GM18517 (cell line): ENCODE measurements at regions not wholly inside any gene's neighbourhood (a gene's known extent, or its start where the extent isn't known, plus 50 kb on each side); places are given as distances from the start of the nearest gene placed in this dataset.
"Not testable (repeated sequence)": the region's sequence is repeated elsewhere in the genome, so short reads cannot be mapped to it uniquely, and the experiment has no call there.

Experiments
- ATAC-seq: cut with Tn5 transposase; IDR thresholded peaks from one replicate; pipeline ENCODE4 v1.9.1; 2021; ENCODE audit warnings: mild to moderate bottlenecking, moderate library complexity; ENCODE audit not compliant: unreplicated experiment

GRCh38 chr7:35853194-35853593 lies 52.3 kb downstream of the SEPTIN7 start:
- ATAC-seq: not testable (repeated sequence)

- ATAC-seq: no peak
Observed at GRCh38 chr7:35854311-35854710, 53.5 kb downstream of the SEPTIN7 start.

- no peak for ATAC-seq
Observed at GRCh38 chr7:35856175-35856574, 55.3 kb downstream of the SEPTIN7 start.

- no peak for ATAC-seq
Observed at GRCh38 chr7:35860664-35861063, 59.8 kb downstream of the SEPTIN7 start.

- ATAC-seq: no peak
Observed at GRCh38 chr7:35865287-35865686, 64.4 kb downstream of the SEPTIN7 start.

GRCh38 chr7:35866186-35866585 lies 65.3 kb downstream of the SEPTIN7 start:
- no peak for ATAC-seq

- not testable (repeated sequence) for ATAC-seq
Observed at GRCh38 chr7:35869117-35869516, 68.3 kb downstream of the SEPTIN7 start.

GRCh38 chr7:35869810-35870209 lies 69.0 kb downstream of the SEPTIN7 start:
- ATAC-seq: no peak

- ATAC-seq: no peak
Observed at GRCh38 chr7:35871856-35872255, 71.0 kb downstream of the SEPTIN7 start.

GRCh38 chr7:35874886-35875285 lies 74.0 kb downstream of the SEPTIN7 start:
- no peak for ATAC-seq

GRCh38 chr7:35875292-35875691 lies 74.4 kb downstream of the SEPTIN7 start:
- ATAC-seq: no peak

GRCh38 chr7:35878351-35878750 lies 77.5 kb downstream of the SEPTIN7 start:
- no peak for ATAC-seq

- not testable (repeated sequence) for ATAC-seq
Observed at GRCh38 chr7:35887430-35887829, 86.6 kb downstream of the SEPTIN7 start.

GRCh38 chr7:35889001-35889400 lies 88.1 kb downstream of the SEPTIN7 start:
- ATAC-seq: no peak

- ATAC-seq: no peak
Observed at GRCh38 chr7:35889870-35890269, 89.0 kb downstream of the SEPTIN7 start.

- ATAC-seq: no peak
Observed at GRCh38 chr7:35891004-35891830, 90.4 kb downstream of the SEPTIN7 start.

GRCh38 chr7:35893649-35894048 lies 92.8 kb downstream of the SEPTIN7 start:
- no peak for ATAC-seq

GRCh38 chr7:35894721-35895120 lies 93.9 kb downstream of the SEPTIN7 start:
- no peak for ATAC-seq

- ATAC-seq: no peak
Observed at GRCh38 chr7:35900651-35901050, 99.8 kb downstream of the SEPTIN7 start.

- no peak for ATAC-seq
Observed at GRCh38 chr7:35905555-35905954, 104.7 kb downstream of the SEPTIN7 start.

- ATAC-seq: peak; percentile 84
Observed at GRCh38 chr7:35906191-35906908, 105.5 kb downstream of the SEPTIN7 start.
